HEK293 (cell line): ENCODE measurements at regions not wholly inside any gene's neighbourhood (a gene's known extent, or its start where the extent isn't known, plus 50 kb on each side); places are given as distances from the start of the nearest gene placed in this dataset.

Source experiments
- MYNN ChIP-seq: fragments of 450-650 bp; formaldehyde crosslinking; IDR thresholded peaks from 2 replicates; pipeline ENCODE4 v1.5.1; 2016; ENCODE audit warnings: missing biosample characterization, missing genetic modification characterization, borderline replicate concordance
- ZNF747 ChIP-seq: fragments of 450-650 bp; formaldehyde crosslinking; IDR thresholded peaks from 2 replicates; pipeline ENCODE4 v1.5.1; 2016; ENCODE audit warnings: missing biosample characterization, missing genetic modification characterization
- ZNF837 ChIP-seq: fragments of 450-650 bp; formaldehyde crosslinking; IDR thresholded peaks from 2 replicates; pipeline ENCODE4 v1.5.1; 2016; ENCODE audit warnings: missing biosample characterization, missing genetic modification characterization
- TF ChIP-seq, protein P1 (sequence below): fragments of 450-650 bp; formaldehyde crosslinking; IDR thresholded peaks from 2 replicates; pipeline ENCODE4 v1.5.1; 2016; ENCODE audit warnings: missing biosample characterization, missing genetic modification characterization

DNA sequence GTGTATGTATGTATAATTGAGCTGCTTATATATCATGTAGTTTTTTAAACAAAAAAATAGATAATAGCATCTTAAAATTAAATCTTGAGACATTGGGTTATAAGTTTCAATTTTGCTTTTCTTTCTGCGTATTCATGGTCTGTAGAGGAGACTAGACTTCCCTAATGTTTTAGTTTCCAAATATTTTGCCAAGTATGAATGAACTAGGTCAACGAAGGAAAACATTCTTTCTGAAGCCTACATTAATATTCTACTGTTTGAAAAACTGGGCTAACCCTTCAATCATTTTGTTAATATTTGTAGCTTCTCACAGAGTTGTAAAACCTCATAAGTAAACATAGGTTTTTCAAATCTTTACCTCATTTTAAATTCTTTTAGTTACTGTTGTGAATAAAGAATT, 592.7 kb downstream of the USP25 start:
- no peak for TF ChIP-seq ZNF837 (tag by site-specific recombination)
- no peak for TF ChIP-seq MYNN (tag by site-specific recombination)
- TF ChIP-seq, protein P1, sequence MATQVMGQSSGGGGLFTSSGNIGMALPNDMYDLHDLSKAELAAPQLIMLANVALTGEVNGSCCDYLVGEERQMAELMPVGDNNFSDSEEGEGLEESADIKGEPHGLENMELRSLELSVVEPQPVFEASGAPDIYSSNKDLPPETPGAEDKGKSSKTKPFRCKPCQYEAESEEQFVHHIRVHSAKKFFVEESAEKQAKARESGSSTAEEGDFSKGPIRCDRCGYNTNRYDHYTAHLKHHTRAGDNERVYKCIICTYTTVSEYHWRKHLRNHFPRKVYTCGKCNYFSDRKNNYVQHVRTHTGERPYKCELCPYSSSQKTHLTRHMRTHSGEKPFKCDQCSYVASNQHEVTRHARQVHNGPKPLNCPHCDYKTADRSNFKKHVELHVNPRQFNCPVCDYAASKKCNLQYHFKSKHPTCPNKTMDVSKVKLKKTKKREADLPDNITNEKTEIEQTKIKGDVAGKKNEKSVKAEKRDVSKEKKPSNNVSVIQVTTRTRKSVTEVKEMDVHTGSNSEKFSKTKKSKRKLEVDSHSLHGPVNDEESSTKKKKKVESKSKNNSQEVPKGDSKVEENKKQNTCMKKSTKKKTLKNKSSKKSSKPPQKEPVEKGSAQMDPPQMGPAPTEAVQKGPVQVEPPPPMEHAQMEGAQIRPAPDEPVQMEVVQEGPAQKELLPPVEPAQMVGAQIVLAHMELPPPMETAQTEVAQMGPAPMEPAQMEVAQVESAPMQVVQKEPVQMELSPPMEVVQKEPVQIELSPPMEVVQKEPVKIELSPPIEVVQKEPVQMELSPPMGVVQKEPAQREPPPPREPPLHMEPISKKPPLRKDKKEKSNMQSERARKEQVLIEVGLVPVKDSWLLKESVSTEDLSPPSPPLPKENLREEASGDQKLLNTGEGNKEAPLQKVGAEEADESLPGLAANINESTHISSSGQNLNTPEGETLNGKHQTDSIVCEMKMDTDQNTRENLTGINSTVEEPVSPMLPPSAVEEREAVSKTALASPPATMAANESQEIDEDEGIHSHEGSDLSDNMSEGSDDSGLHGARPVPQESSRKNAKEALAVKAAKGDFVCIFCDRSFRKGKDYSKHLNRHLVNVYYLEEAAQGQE (tag by site-specific recombination), result no peak
- TF ChIP-seq ZNF747 (tag by site-specific recombination), result no peak
